GM18951 (cell line): ENCODE measurements at regions not wholly inside any gene's neighbourhood (a gene's known extent, or its start where the extent isn't known, plus 50 kb on each side); places are given as distances from the start of the nearest gene placed in this dataset.

Experiments
- POLR2A ChIP-seq: IDR thresholded peaks from 4 replicates; pipeline ENCODE4 v1.6.1; 2011; ENCODE audit warnings: mild to moderate bottlenecking; ENCODE audit not compliant: insufficient read length, insufficient read depth; ENCODE audit errors: extremely low read depth
- in situ Hi-C: fragments of 300-500 bp; cut with MboI; formaldehyde crosslinking; loops from one replicate; pipeline ENCODE4 v1.12.0; 2022; ENCODE audit warnings: low sequenced_read_pairs, mixed read lengths, inconsistent platforms; ENCODE audit not compliant: unreplicated experiment

- TF ChIP-seq POLR2A: no peak
- in situ Hi-C loops: no loop called here
Measured at GRCh38 chr10:36345175-36345533, 703.1 kb upstream of the FZD8 start.

GRCh38 chr10:36344240-36345174, 702.4 kb upstream of the FZD8 start:
- no peak for TF ChIP-seq POLR2A
- in situ Hi-C loops: no loop called here

GRCh38 chr10:36342781-36343180, 700.7 kb upstream of the FZD8 start:
- in situ Hi-C loops: no loop called here
- no peak for TF ChIP-seq POLR2A

GRCh38 chr10:36341471-36341870, 699.4 kb upstream of the FZD8 start:
- no peak for TF ChIP-seq POLR2A
- in situ Hi-C loops: no loop called here

GRCh38 chr10:36336315-36336714, 694.2 kb upstream of the FZD8 start:
- in situ Hi-C loops: no loop called here

GRCh38 chr10:36333446-36333845, 691.4 kb upstream of the FZD8 start:
- in situ Hi-C loops: no loop called here
- TF ChIP-seq POLR2A: no peak

More at GRCh38 chr10:36336315-36336714, 694.2 kb upstream of the FZD8 start:
- TF ChIP-seq POLR2A: no peak

- in situ Hi-C loops: no loop called here
- no peak for TF ChIP-seq POLR2A
Measured at GRCh38 chr10:36332926-36333325, 690.8 kb upstream of the FZD8 start.

GRCh38 chr10:36331121-36331520, 689.0 kb upstream of the FZD8 start:
- in situ Hi-C loops: no loop called here
- no peak for TF ChIP-seq POLR2A

- in situ Hi-C loops: no loop called here
Measured at GRCh38 chr10:36325815-36326214, 683.7 kb upstream of the FZD8 start.

GRCh38 chr10:36324831-36325230, 682.7 kb upstream of the FZD8 start:
- in situ Hi-C loops: no loop called here
- no peak for TF ChIP-seq POLR2A

More at GRCh38 chr10:36325815-36326214, 683.7 kb upstream of the FZD8 start:
- TF ChIP-seq POLR2A: no peak

GRCh38 chr10:36313142-36313541, 671.0 kb upstream of the FZD8 start:
- no peak for TF ChIP-seq POLR2A
- in situ Hi-C loops: no loop called here

- no peak for TF ChIP-seq POLR2A
- in situ Hi-C loops: no loop called here
Measured at GRCh38 chr10:36303896-36304295, 661.8 kb upstream of the FZD8 start.

GRCh38 chr10:36302086-36302485, 660.0 kb upstream of the FZD8 start:
- no peak for TF ChIP-seq POLR2A

GRCh38 chr10:36301539-36301938, 659.4 kb upstream of the FZD8 start:
- no peak for TF ChIP-seq POLR2A
- in situ Hi-C loops: no loop called here

More at GRCh38 chr10:36302086-36302485, 660.0 kb upstream of the FZD8 start:
- in situ Hi-C loops: no loop called here

- in situ Hi-C loops: no loop called here
Measured at GRCh38 chr10:36301139-36301538, 659.0 kb upstream of the FZD8 start.

GRCh38 chr10:36283827-36284226, 641.7 kb upstream of the FZD8 start:
- no peak for TF ChIP-seq POLR2A
- in situ Hi-C loops: no loop called here

More at GRCh38 chr10:36301139-36301538, 659.0 kb upstream of the FZD8 start:
- TF ChIP-seq POLR2A: no peak
